GM19372 (cell line): ENCODE measurements at regions not wholly inside any gene's neighbourhood (a gene's known extent, or its start where the extent isn't known, plus 50 kb on each side); places are given as distances from the start of the nearest gene placed in this dataset.
"Not testable (repeated sequence)": the region's sequence is repeated elsewhere in the genome, so short reads cannot be mapped to it uniquely, and the experiment has no call there.

Experiments used
- ATAC-seq: cut with Tn5 transposase; IDR thresholded peaks from one replicate; pipeline ENCODE4 v1.9.1; 2021; ENCODE audit warnings: mild to moderate bottlenecking, low read depth, moderate library complexity; ENCODE audit not compliant: unreplicated experiment

- ATAC-seq: no peak
Observed at GRCh38 chr16:60611844-60612243, 1424.4 kb downstream of the CDH8 start.

DNA sequence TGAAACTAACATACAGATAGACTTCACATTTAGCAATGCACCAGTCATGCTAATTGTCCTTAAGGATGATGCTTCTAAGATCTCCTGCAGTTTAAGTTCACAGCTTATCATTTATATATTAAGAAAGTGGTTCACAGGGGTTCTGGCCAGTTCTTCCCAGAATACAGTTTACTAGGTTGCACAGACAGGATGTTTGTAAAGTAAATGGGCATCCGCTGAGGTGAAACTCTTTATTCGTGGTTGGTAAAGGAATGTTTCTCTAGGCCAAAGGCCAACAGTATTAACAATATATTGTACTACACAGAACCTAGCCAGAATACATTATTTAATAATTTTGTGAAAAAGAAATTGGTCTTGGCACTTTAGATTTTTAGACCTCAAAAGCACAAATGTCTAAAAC lies 1427.3 kb downstream of the CDH8 start:
- no peak for ATAC-seq

DNA sequence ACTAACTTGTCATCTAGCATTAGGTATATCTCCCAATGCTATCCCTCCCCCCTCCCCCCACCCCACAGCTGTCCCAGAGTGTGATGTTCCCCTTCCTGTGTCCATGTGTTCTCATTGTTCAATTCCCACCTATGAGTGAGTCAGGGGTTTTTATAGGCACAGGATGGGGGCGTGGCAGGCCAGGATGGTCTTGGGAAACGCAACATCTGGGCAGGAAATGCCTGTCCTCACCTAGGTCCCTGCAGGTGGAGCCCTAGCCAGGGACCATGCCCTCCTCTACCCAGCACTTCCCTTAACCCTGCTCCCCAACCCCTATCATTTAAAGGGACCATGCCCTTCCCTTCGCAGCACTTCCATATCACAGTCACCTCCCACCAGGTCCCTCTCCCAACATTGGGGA lies 1430.6 kb downstream of the CDH8 start:
- ATAC-seq: not testable (repeated sequence)

DNA sequence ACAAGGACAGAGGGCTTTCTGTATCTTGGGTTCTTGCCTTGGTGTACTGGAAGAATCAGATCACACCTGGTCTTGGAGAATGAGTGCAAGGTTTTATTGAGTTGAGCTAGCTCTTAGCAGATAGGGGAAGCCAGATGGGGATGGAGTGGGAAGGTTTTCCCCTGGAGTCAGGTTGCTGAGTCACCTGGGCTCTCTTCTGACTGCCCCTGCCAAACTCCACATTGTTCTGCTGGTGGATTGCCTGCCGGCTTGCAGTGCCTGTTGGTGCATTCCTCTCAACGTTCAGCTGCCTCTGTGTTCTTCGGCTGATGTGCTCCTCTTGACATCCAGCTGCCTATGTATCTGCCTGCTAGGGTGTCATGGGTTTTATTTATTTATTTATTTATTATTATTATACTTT lies 1431.1 kb downstream of the CDH8 start:
- no peak for ATAC-seq

DNA sequence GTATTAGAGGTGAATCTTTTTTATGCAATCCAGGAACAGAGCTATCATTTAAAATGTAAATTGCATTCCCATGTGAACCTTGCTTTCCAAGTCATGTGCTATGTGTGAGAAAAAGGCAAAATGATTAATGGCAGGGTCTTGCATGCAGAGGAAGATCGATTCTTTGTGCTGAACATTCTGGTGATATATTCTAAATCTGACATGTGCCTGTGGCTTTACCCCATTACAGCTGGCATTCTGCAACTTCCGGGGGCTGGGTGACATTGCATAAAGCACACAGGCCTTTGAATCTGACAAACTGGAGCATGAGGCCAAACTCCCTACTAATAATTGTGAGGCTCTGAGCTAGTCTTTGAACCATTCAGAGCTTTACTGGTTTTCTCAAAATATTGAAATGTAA lies 1449.7 kb downstream of the CDH8 start:
- ATAC-seq: no peak

- ATAC-seq: no peak
Observed at GRCh38 chr16:60582528-60582927, 1453.7 kb downstream of the CDH8 start.

DNA sequence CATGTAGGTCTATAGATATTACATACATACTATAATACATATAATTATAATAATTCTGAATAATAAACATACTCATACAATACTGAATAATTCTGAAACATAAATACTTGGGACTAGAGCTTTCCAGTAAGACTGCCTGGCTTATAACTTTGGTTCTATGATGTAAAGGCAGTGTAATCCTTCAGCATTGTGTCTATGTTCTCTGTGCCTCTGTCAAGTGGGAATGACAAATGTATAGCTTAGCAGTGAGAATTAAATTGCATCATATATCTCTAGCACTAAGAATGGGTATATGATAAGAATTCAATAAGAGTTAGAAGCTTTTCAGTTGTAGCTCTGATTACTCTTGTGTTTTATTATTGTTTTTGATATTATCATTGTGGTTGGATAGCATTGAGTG lies 1469.3 kb downstream of the CDH8 start:
- no peak for ATAC-seq

- no peak for ATAC-seq
Observed at GRCh38 chr16:60564588-60564987, 1471.7 kb downstream of the CDH8 start.

DNA sequence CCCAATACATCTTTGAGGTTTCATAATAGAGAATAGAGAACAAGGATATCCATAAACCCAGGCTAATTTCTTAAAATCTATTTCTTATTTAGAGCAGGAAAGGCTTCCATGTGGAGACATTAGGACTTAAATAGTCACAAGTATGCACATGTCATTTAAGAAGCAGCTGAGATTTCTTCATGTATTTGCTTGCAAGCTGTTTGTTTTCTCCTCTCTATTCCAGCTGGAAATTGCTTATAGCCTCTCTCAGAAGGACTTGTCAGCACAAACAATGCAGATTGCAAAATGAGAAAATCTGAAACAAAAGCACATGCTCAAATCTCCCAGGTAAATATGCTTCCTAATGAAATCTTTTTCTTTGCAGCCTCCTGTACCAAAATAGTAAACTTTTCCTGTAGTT lies 1473.1 kb downstream of the CDH8 start:
- ATAC-seq: no peak

DNA sequence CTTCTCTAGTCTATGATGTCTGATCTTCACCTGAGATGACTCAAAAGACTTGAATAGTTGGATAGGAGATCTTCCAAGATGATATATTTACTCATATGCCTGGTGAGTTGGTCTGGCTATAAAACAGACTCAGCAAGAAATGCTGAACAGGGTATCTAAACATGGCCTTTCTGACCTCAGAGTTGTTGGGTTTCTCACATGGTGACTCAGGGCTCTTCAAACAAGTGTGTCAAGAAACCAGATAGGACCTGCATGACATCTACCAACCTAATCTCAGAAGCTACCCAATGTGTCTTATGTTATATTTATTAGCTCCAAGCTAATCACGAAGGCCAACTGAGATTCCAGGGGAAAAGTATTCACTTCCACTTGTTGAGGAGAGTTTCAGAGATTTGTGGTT lies 1477.3 kb downstream of the CDH8 start:
- ATAC-seq: no peak

- ATAC-seq: no peak
Observed at GRCh38 chr16:60553090-60553757, 1483.0 kb downstream of the CDH8 start.

DNA sequence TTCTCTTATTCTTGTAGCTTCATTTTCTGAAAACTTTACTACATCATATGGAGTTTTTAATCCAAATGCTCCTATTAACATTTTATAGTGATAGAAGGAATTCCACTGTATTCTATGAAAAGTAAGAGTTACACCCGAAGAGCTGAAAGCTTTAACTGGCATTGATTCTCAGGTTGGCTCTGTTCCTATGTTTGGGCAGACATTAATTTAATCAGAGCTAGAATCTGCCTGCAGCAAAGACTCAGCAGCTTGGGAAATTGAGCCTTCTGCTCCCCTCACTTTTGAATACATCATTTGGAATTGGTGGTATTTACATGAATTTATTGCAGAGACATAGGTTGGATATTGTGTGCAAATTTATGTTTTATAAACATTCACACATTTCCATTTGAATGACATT lies 1494.7 kb downstream of the CDH8 start:
- no peak for ATAC-seq

GRCh38 chr16:60510941-60511340 lies 1525.3 kb downstream of the CDH8 start:
- ATAC-seq: no peak

- no peak for ATAC-seq
Observed at GRCh38 chr16:60510208-60510607, 1526.0 kb downstream of the CDH8 start.

GRCh38 chr16:60491273-60491672 lies 1545.0 kb downstream of the CDH8 start:
- no peak for ATAC-seq

DNA sequence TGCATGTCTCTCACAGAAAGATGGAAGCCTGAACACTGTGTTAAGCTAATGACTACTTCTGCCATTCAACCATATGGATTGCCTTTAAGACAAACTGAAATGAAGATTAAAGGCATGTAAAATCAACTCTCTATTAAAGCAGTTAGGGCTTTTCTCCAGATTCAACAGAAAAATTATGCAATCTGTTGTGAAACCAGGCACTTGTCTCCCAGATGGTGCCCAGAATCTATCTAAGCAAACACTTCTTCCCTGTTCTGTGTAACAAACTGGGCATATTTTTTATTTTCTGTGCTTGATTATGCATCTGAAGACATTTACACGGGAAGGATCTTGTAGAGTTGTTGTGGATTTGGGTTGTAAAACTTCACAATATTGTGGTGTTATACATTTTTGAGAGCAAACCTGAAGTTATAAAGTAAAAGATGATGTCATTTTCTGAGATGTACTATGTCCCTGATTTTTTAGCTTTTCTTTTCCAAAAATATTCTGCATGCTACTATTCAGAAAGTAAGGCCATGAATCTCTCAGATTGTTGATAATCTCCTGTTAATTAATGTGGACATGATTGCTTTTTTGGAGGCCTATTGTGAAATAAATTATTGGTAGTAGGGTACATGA lies 1550.3 kb downstream of the CDH8 start:
- no peak for ATAC-seq

- no peak for ATAC-seq
Observed at GRCh38 chr16:60484901-60485300, 1551.3 kb downstream of the CDH8 start.

DNA sequence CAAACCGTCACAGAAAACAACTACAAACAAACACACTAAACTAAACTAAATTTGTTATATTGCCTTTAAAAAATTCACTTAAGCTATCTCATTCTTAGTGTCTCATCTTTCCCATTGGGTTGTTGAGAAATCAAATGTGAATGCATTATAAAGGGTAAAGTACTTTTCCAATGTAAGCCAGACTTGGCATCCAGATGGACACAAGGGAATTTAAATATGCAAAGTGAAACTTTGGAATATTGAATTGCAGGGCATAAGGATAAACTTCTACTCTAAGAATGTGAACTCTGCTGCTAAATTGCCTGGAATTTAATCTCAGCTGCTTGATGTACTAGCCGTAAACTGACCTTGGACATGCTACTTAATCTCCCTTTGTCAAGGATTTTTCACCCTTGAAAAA lies 1554.6 kb downstream of the CDH8 start:
- no peak for ATAC-seq

GRCh38 chr16:60478810-60479209 lies 1557.4 kb downstream of the CDH8 start:
- ATAC-seq: no peak

GRCh38 chr16:60463986-60464385 lies 1572.3 kb downstream of the CDH8 start:
- ATAC-seq: no peak

DNA sequence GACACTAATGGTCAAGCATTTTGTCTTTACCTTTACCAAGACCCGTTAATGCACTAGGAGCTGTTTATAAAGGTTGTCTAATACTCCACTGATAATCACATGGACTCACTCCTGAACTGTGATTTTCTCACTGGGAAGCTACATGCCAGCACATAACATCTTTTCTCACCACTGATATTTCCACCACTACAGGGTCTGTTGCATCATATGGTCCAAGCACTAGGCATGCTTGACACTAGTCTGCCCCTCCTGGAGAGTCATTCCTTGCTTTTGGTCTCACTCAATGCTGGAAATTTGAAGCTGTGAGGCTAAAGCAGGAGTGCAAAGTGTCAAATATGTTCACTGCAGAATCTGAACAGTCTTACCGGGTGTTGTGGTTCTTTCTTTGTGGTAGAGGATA lies 1576.8 kb downstream of the CDH8 start:
- ATAC-seq: no peak

- ATAC-seq: no peak
Observed at GRCh38 chr16:60458255-60458654, 1578.0 kb downstream of the CDH8 start.

DNA sequence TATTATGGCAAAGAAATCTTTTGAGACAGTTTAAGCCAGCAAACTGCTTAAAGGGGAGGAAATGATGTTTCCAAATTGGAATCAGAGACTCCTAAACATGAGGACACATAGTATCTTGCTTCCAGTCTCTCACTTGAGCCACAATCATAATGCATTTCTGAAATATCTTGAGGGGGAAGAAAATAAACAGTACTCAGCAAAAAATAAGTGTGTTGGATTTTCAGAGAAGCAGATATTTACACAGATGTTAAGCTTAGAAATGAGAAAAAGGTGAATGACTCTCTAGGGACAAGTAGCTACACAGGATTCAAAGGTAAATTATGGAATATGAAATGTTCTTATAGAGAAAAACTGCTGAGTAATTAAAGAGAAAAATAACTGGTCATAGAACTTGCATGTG lies 1583.6 kb downstream of the CDH8 start:
- no peak for ATAC-seq
